Endothelial cell of umbilical vein (primary cell): ENCODE measurements at regions not wholly inside any gene's neighbourhood (a gene's known extent, or its start where the extent isn't known, plus 50 kb on each side); places are given as distances from the start of the nearest gene placed in this dataset.

Source experiments
- BruUV-seq: library from RNA; stranded (reverse); fragments of 400-500 nt; replicated peaks from 2 replicates; lab custom pipeline; 2021; lab: Mats Ljungman, UMichigan
- CTCF ChIA-PET: fragments of 300-600, 350-600 bp; sonication (Branson Sonifier 250); formaldehyde crosslinking; loops from one replicate; lab custom pipeline; 2021; ENCODE audit warnings: antibody characterized with exemption, inconsistent platforms; lab: Charles Lee
- POLR2A ChIA-PET: fragments of 300-600, 350-600 bp; sonication (Branson Sonifier 250); formaldehyde crosslinking; loops from one replicate; lab custom pipeline; 2021; ENCODE audit warnings: antibody characterized with exemption, inconsistent platforms; lab: Charles Lee
- DNase-seq: peaks from one replicate; pipeline ENCODE4 v3.0.0-alpha.2; 2011; ENCODE audit warnings: low read depth, low spot score
- FAIRE-seq: peaks from 2 replicates; lab custom pipeline; 2011; peaks lifted over from hg19 to GRCh38; lab: Jason Lieb, UNC
- H2AFZ ChIP-seq: 2 replicates; pipeline ENCODE4 v1.6.0; 2012; ENCODE audit warnings: low read depth, low read length, control low read depth, inconsistent platforms
- H3K27ac ChIP-seq: 2 replicates; pipeline ENCODE4 v1.5.1; 2011; ENCODE audit warnings: low read depth, mild to moderate bottlenecking, control low read depth, low read length, moderate library complexity; ENCODE audit not compliant: insufficient read depth
- H3K27me3 ChIP-seq, 2 experiments: 2 replicates each; pipeline versions ENCODE4 v1.6.0 to v1.6.1; 2011; ENCODE audit warnings: low read length in 2 of 2, mixed read lengths in 1 of 2; ENCODE audit not compliant: control insufficient read depth in 2 of 2, insufficient read depth in 2 of 2
- H3K36me3 ChIP-seq, 2 experiments: 2 replicates in 1 of 2; 3 replicates in 1 of 2; pipeline ENCODE4 v1.5.1; 2011; ENCODE audit warnings: low read length in 2 of 2, mild to moderate bottlenecking in 1 of 2, moderate library complexity in 1 of 2; ENCODE audit not compliant: control insufficient read depth in 2 of 2, insufficient read depth in 2 of 2; ENCODE audit errors: extremely low read depth in 1 of 2
- H3K4me1 ChIP-seq: 3 replicates; pipeline ENCODE4 v1.5.1; 2011; ENCODE audit warnings: mild to moderate bottlenecking, low read length; ENCODE audit not compliant: control insufficient read depth, insufficient read depth; ENCODE audit errors: extremely low read depth
- H3K4me2 ChIP-seq: 2 replicates; pipeline ENCODE4 v1.6.1; 2011; ENCODE audit warnings: low read length, control low read depth, mixed read lengths; ENCODE audit not compliant: insufficient read depth
- H3K4me3 ChIP-seq, 3 experiments: fragments of 200-600 bp in 1 of 3; sonication (generic), shearing (Covaris generic) in 1 of 3; replicated peaks in 1 of 3; 2 replicates each; pipeline ENCODE4 v1.5.1; 2011 to 2016; ENCODE audit warnings: control low read depth in 3 of 3, low read length in 3 of 3, mild to moderate bottlenecking in 2 of 3, inconsistent platforms in 1 of 3, low read depth in 1 of 3, moderate library complexity in 1 of 3; ENCODE audit not compliant: insufficient read depth in 1 of 3
- H3K79me2 ChIP-seq: 2 replicates; pipeline ENCODE4 v1.6.0; 2012; ENCODE audit warnings: low read length, inconsistent platforms; ENCODE audit not compliant: control insufficient read depth, insufficient read depth
- H3K9ac ChIP-seq: replicated peaks from 2 replicates; pipeline ENCODE3; 2011; ENCODE audit warnings: low read length, control low read depth; ENCODE audit not compliant: insufficient read depth; ENCODE audit errors: extremely low read depth
- H3K9me1 ChIP-seq: replicated peaks from 3 replicates; pipeline ENCODE4 v1.6.0; 2011; ENCODE audit warnings: mild to moderate bottlenecking, low read length; ENCODE audit not compliant: control insufficient read depth, insufficient read depth; ENCODE audit errors: extremely low read depth
- H3K9me3 ChIP-seq: replicated peaks from 2 replicates; pipeline ENCODE4 v1.5.1; 2012; ENCODE audit warnings: low read length, inconsistent platforms; ENCODE audit not compliant: control insufficient read depth, insufficient read depth
- H4K20me1 ChIP-seq: replicated peaks from 2 replicates; pipeline ENCODE3; 2011; ENCODE audit warnings: mild to moderate bottlenecking, low read length; ENCODE audit not compliant: control insufficient read depth, insufficient read depth; ENCODE audit errors: extremely low read depth
- EZH2 ChIP-seq: IDR thresholded peaks from 2 replicates; pipeline ENCODE4 v1.6.1; 2012; ENCODE audit warnings: borderline replicate concordance, low read depth, mild to moderate bottlenecking, moderate library complexity, low read length, inconsistent platforms; ENCODE audit not compliant: severe bottlenecking
- FOS ChIP-seq: IDR thresholded peaks from 2 replicates; pipeline ENCODE4 v1.6.1; 2011; ENCODE audit warnings: mild to moderate bottlenecking, low read length, moderate library complexity, borderline replicate concordance; ENCODE audit not compliant: insufficient read depth
- GATA2 ChIP-seq: IDR thresholded peaks from 2 replicates; pipeline ENCODE4 v1.7.0; 2011; ENCODE audit warnings: low read depth, mild to moderate bottlenecking, moderate library complexity, mixed read lengths, low read length; ENCODE audit not compliant: insufficient read length, insufficient read depth
- JUN ChIP-seq: IDR thresholded peaks from 2 replicates; pipeline ENCODE4 v1.6.1; 2011; ENCODE audit warnings: borderline replicate concordance, low read depth; ENCODE audit not compliant: insufficient read length, insufficient read depth
- MYC ChIP-seq: IDR thresholded peaks from one replicate; pipeline ENCODE4 v1.6.1; 2011; ENCODE audit warnings: mild to moderate bottlenecking, low read depth, low read length
- POLR2A ChIP-seq: IDR thresholded peaks from 2 replicates; pipeline ENCODE4 v1.6.1; 2012; ENCODE audit warnings: low read depth, mild to moderate bottlenecking, control low read depth, low read length
- POLR2AphosphoS5 ChIP-seq: IDR thresholded peaks from 2 replicates; pipeline ENCODE4 v1.6.1; 2012; ENCODE audit warnings: low read depth, mild to moderate bottlenecking, control low read depth, low read length, moderate library complexity; ENCODE audit not compliant: insufficient read depth
- dilution Hi-C: fragments of 300-500 bp; cut with MboI; formaldehyde crosslinking; loops from one replicate; pipeline ENCODE4 v1.15.0; 2019; ENCODE audit warnings: low sequenced_read_pairs; ENCODE audit not compliant: extremely low pct_ligation_motif_present
- intact Hi-C: fragments of 100-400 bp; cut with micrococcal nuclease; formaldehyde crosslinking; loops from one replicate; pipeline ENCODE4 v1.10.0; 2022
- TF ChIP-seq, protein P1 (sequence below): IDR thresholded peaks from 2 replicates; pipeline ENCODE4 v1.6.1; 2011; ENCODE audit not compliant: insufficient read depth, insufficient read length
- TF ChIP-seq, protein P2 (sequence below), 2 donors: IDR thresholded peaks; 1 replicate in 1 of 2; 2 replicates in 1 of 2; pipeline ENCODE4 v1.5.1; 2011; ENCODE audit warnings: low read length in 2 of 2, mild to moderate bottlenecking in 2 of 2, moderate library complexity in 2 of 2, control low read depth in 1 of 2, inconsistent platforms in 1 of 2, low read depth in 1 of 2; ENCODE audit not compliant: insufficient read depth in 1 of 2; ENCODE audit errors: extremely low read depth in 1 of 2

DNA sequence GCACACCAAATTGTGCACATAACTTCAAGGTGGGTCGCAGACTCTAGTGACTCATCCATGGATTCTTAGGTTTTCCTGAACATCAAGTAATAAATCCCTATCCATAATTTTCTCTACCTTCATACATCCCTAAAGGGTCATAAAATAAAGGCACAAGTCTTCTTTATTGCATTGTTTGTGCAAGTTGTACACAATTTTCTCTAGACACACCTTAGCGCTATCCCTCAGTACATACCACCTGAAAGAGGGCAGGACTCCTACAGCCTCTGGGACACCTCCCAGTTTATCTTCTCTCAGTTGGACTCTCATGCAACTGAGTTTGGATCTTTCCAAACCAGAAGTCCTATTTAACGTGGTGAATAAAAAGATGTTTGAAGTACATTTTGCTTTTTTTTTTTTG lies 168.5 kb upstream of the BMP4 start:
- no peak for TF ChIP-seq MYC
- no peak for TF ChIP-seq JUN
- no peak for TF ChIP-seq POLR2A
- no peak for TF ChIP-seq EZH2
- TF ChIP-seq FOS: no peak
- TF ChIP-seq, protein P1, sequence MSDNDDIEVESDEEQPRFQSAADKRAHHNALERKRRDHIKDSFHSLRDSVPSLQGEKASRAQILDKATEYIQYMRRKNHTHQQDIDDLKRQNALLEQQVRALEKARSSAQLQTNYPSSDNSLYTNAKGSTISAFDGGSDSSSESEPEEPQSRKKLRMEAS: no peak
- no peak for TF ChIP-seq GATA2
- TF ChIP-seq POLR2AphosphoS5: no peak
- TF ChIP-seq, protein P2, sequence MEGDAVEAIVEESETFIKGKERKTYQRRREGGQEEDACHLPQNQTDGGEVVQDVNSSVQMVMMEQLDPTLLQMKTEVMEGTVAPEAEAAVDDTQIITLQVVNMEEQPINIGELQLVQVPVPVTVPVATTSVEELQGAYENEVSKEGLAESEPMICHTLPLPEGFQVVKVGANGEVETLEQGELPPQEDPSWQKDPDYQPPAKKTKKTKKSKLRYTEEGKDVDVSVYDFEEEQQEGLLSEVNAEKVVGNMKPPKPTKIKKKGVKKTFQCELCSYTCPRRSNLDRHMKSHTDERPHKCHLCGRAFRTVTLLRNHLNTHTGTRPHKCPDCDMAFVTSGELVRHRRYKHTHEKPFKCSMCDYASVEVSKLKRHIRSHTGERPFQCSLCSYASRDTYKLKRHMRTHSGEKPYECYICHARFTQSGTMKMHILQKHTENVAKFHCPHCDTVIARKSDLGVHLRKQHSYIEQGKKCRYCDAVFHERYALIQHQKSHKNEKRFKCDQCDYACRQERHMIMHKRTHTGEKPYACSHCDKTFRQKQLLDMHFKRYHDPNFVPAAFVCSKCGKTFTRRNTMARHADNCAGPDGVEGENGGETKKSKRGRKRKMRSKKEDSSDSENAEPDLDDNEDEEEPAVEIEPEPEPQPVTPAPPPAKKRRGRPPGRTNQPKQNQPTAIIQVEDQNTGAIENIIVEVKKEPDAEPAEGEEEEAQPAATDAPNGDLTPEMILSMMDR (IDR thresholded peaks at IDR 0.05; ENCODE audit: extremely low read depth in 1 of 2, insufficient read depth in 1 of 2, low read depth in 1 of 2, low read length in 2 of 2): no peak
- H2AFZ ChIP-seq: no peak overlapping the region
- no peaks in the 10 kb centered on the region for H3K79me2 ChIP-seq
- no peak overlapping the region for H3K9ac ChIP-seq
- BruUV-seq: no TSS peak
- ChIA-PET POLR2A (no interaction called here), CTCF (no interaction called here)
- FAIRE-seq: no peak
- DNase-seq: no peak
- H3K27me3 ChIP-seq: no peaks in the 10 kb centered on the region
- no peaks in the 10 kb centered on the region for H3K9me3 ChIP-seq
- dilution Hi-C loops: no loop called here
- no peaks in the 10 kb centered on the region for H3K4me1 ChIP-seq
- no peak overlapping the region for H3K27ac ChIP-seq
- no peaks in the 10 kb centered on the region for H3K9me1 ChIP-seq
- H3K4me3 ChIP-seq: no peak overlapping the region
- no peaks in the 10 kb centered on the region for H3K36me3 ChIP-seq
- H4K20me1 ChIP-seq: no peaks in the 10 kb centered on the region
- H3K4me2 ChIP-seq: no peak overlapping the region
- intact Hi-C loops: no loop called here
